RPMI7951 (cell line): ENCODE measurements at regions not wholly inside any gene's neighbourhood (a gene's known extent, or its start where the extent isn't known, plus 50 kb on each side); places are given as distances from the start of the nearest gene placed in this dataset.

Experiments
- DNase-seq: peaks from one replicate; pipeline ENCODE4 v3.0.0-alpha.2; 2012; ENCODE audit warnings: low read depth

DNA sequence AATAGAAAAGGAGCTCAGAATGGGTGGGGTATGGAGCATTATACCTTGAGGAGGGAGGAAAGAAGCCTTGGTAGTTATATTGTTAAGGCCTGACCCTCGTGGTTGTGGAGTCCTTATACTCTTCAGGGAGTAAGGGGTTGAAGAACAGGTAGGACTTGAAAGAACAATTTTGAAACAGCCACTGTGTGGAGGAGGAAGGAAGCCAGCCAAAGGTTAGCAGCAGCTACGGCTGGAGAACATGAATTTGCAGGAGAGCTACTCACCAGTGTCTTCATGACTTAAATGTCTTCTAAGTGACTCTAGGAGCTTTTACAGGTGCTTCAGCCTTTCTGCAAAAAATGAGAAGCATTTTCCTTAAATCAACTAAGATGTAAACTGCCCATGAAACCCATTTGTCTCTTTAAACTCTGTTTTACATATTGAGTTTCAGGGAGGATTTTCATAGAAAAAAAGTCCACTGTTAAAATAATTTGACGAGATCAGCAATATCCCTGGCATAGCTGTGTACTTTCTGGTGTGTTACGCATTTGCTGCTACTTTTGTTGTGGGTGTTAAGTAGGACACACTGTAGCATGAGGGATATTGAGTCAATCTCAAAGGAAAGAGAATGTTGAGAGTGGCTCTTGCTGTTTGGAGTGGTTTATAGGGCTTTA is 110.6 kb upstream of the ELL2 start:
- DNase-seq, result no peak

GRCh38 chr5:96070622-96071225 is 109.1 kb upstream of the ELL2 start:
- no peak for DNase-seq

GRCh38 chr5:96067894-96068614 is 106.4 kb upstream of the ELL2 start:
- DNase-seq, result peak; percentile 89

- no peak for DNase-seq
Measured at GRCh38 chr5:96067251-96067650, 105.6 kb upstream of the ELL2 start.

- DNase-seq, result no peak
Measured at GRCh38 chr5:96066386-96066719, 104.7 kb upstream of the ELL2 start.

DNA sequence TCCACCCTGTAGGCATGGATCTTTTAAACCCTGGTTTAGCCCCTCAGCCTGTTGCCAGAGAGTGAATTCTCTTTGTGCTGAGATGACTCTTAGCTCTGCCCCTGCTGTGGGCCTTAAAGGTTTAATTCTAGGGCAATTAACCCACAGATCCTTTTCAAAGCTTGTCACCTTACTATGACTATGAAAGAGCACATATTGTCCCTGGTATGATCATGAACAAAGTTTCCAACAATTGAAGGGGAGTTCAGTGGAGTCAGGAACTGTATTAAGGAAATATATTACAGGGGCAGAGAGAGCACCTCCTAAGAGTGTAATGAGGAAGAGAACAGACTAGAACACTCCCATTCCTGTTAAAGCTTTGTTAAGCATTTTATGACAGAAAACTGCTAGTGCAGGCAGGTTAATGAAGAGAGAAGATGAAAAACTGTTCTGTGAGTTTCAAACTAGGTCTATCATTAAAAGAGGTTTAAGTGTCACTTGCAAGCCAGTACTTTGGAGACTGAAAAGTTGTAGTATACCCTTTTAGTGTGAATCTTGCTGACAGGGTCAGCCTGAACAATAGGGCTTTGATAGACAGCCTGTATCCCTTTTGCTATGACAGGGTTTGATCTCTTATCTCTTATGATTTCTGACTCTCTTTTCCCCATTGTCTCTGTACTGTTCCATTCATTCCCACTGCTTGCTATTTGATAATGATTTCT is 104.2 kb upstream of the ELL2 start:
- DNase-seq, result no peak

- no peak for DNase-seq
Measured at GRCh38 chr5:96064877-96065276, 103.2 kb upstream of the ELL2 start.

DNA sequence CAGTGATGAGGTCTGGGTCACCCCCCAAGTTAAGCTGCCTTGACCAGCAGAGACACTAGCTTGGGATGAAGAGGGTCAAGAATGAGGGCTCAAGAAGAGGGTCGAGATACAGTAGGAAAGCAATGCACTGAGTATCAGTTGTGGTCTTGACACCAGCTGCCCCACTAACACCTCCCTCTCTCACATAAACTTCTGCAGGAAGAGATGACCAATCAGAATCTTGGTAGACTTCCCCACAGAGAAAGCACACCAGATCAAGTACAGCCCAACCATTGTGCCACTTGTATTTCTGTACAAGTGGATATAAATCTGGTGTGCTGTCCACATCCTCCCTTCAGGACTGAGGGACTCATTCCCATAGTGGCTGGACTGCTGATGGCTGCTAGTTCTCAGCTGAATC is 101.2 kb upstream of the ELL2 start:
- no peak for DNase-seq

DNA sequence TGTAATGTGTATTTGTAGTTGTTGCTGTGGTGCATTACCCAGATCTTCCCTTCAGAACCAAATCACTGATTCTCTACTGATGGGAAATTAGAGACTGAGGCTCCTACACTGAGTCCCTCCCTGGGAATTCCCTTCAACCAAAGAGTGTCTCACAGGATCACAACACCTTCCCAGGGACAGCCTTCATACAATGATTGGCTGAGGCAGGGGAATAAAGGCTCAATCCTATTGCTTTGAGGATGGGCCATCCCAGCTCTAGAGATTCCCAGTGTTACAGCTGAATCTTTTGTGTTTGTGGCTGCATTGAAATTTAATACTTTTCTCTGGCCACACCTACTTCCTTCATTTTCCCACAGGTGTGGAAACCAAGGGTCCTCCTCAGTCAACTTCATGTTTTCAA is 96.4 kb upstream of the ELL2 start:
- DNase-seq, result no peak

DNA sequence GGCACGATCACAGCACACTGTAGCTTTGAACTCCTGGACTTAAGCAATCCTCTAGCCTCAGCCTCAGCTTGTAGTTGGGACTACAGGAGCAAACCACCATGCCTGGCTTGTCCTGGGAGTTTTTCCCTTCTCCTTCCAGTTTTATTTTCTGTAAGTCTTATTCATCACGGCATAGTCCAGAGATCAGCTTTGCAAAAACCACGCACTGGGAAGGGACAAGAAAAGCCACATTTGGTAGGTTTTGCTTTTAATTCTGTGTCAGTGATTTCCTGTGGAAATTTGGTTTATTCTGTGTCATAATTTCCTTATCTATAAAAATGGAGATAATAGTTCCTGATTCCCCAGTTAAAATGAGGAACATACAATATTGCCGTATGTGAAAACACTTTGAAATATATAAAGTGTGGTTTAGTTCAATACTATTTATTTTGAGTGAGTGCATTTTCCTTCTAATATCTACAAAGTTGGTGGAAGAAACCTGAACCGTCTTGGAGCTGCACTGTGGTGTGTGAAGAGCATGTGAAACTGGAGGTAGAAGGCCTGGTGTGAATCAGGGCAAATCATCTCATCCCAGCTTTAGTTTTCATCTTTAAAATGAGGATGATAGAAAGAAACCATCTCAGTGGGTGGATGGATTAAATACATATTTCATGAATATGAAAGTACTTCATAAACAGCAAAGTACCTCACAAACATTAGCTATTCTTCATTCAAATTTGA is 92.8 kb upstream of the ELL2 start:
- DNase-seq, result no peak

GRCh38 chr5:96053063-96053735 is 91.5 kb upstream of the ELL2 start:
- no peak for DNase-seq

DNA sequence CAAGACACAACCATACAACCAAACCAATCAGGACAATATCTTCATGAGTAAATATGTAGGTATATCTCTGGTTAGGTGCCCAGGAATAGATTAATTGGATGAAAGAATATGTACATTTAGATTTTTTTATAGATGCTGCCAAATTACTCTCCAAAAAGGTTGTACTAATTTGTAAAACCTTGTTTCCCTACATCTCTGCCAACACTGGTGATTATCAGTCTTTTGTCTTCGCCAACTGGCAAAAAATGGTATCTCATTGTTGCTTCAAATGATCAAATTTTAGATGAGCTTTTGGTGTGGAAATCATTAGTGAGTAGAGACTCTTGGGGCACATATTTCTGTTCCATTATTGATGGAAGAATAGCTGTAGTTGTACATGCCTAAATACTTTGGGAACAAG is 90.7 kb upstream of the ELL2 start:
- DNase-seq, result no peak

DNA sequence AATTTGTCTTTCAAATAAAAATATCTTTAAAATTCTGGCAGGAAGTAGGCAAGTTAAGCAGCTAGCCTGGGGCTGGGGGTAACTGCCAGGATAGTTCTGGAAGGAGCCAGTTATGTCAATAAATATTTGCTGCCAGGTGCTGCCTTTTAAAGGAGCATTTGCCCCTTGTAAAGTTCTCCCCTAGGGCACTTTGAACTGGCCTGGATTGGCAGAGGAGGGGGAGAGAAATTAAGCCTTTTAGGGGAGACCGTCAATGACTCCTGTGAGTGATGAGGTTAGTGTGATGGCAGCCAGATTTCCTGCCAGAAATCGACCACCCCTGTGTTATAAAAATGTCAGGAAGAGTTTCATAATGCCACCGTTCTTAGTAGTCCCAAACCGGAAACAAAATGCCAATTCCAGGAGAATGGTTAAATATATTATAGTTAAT is 89.8 kb upstream of the ELL2 start:
- DNase-seq, result no peak

- DNase-seq, result no peak
Measured at GRCh38 chr5:96050273-96050880, 88.7 kb upstream of the ELL2 start.

DNA sequence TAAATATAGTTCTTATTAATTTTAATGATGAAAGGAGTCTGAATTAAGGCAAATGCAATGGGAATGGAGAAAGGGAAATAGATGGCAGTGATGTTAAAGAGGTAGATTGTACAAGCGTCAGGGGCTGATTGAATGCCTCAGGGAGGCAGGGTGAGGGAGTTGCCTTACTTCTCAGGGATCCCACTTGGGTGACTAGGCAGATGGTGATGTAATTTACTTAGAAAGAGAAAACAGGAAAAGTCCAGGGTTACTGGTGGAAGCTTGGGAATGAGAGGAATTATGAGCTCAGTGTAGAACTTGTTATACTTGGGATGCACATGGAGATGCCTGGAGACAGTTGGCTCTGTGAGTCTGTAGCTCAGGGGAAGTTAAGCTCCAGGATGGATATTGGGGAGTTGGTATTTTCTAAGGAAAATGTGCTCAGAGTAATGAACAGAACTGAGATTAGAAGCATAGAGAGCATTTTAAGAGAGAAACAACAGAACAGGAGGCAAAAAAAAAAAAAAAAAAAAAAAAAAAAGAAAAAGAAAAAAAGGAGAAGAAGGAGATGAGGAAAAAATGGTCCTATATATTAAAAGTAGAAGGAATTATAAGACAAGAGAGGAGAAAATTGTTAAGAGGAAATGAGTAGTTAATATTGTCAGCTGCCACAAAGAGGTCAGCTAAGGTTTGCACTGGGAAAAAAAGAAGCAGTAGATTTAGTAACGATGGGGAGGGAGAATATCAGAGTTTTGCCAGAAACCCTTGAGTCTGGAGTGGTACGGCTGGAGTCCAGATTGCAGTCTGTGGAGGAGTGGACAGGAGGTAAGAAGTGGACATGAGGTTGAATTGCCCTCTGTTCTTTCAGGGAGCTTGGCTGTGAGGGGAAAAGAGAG is 88.0 kb upstream of the ELL2 start:
- peak; percentile 61 for DNase-seq

DNA sequence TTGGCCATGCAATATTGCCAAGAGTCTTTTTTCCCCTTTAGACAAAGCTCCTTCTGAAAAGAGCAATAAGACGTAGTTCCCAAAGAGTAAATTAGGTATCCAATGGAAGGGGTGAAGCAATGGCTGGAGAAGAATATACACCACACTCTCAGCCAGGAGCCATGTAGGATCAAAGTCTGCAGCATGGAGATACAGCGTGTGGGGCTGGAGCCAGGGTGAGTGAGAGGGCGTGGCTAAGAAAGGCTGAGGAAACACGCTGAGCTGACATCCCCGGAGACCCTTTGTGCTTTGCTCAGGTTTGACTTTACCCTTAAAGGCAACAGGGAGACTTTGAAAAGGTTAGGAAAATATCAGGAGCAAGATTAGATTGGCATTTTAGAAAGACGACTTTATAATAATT is 87.1 kb upstream of the ELL2 start:
- no peak for DNase-seq

DNA sequence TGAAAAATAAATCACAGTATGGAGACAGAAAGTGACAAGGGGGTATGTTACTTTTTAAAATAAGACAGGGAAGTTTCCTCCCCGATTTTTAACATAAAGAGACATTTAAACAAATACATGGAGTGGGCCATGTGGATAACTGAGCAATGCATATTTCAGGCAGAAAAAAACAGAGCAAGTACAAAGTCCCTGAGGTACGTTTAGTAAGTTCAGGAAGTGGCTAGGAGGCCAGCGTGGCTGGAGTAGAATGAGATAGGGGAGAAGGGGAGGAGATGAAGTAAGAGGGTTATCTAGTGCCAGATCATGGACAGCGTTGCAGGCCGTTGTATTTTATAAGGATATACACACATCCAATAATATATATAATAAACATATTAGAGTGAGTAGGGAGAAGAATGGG is 84.2 kb upstream of the ELL2 start:
- no peak for DNase-seq

- DNase-seq, result no peak
Measured at GRCh38 chr5:96043446-96043845, 81.8 kb upstream of the ELL2 start.

DNA sequence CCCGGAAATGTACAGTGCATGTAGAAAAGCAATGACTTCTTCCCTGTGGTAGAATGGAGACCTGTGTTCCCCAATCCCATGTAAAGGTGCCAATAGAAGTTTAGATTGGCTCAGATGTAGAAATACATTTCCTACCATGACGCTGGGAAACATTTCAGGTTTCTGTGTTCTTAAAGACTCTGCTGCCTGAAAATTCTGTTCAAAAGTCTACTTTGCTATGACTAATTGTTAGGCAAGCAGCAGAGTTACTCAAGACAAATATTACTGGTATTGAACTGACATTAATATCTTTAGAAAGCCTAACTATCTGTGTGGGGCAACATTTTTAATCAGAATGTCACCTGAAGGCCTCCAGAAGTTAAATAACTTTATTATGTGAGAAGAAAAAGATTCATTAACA is 75.5 kb upstream of the ELL2 start:
- no peak for DNase-seq

DNA sequence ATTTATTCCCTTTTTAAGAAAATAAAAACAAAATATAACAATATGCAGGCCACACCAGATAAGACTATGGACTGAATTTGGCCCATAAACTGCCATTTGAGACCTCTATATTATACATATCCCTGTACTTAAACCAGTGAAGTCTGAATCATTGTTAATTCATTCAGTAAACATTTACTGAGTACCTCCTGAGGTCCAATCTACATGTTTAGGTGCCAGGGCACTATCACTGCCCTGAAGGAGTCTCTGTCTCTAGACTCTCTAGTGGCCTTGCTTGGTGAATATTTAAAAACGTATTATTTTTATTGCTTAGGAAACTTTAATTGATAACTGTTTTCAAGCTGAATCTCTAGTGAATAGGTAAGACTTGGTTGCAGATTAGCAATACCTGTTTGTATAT is 74.7 kb upstream of the ELL2 start:
- DNase-seq, result no peak
